RPMI8226 (cell line): ENCODE measurements at regions not wholly inside any gene's neighbourhood (a gene's known extent, or its start where the extent isn't known, plus 50 kb on each side); places are given as distances from the start of the nearest gene placed in this dataset.
"Not testable (repeated sequence)": the region's sequence is repeated elsewhere in the genome, so short reads cannot be mapped to it uniquely, and the experiment has no call there.

Source experiments
- DNase-seq: peaks from one replicate; pipeline ENCODE4 v3.0.0-alpha.2; 2015

- not testable (repeated sequence) for DNase-seq
Measured at GRCh38 chr2:87199228-87199627, 177.6 kb upstream of the PLGLB1 start.

DNA sequence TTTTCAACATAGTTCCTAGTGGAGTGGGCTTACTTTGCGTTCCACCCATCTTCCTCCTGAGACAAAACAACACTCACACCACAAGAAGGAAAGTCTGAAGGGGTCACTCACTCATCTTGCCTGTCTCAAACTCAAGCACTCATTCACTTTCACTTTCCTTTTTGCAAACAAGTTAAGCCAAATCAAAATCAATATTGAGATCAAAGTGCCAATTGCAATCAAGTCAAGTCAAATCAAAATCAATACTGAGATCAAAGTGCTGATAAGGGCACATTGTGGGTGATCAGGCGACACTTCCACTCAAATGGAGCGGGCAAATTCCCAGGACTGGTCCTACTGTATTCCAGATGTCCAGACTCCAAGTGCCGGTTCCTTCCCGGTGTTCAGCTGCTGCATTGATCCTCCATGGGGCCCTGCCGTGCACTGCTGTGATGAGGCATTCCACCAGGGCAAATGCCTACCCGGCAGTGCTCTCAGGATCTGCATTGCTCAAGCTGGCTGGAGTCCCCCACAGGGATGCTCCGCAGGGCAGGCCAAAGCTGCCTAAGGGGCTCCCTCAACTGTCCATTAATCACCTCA is 183.0 kb upstream of the PLGLB1 start:
- not testable (repeated sequence) for DNase-seq

- not testable (repeated sequence) for DNase-seq
Measured at GRCh38 chr2:87212938-87213337, 191.3 kb upstream of the PLGLB1 start.

- not testable (repeated sequence) for DNase-seq
Measured at GRCh38 chr2:87217005-87217404, 195.4 kb upstream of the PLGLB1 start.

GRCh38 chr2:87217741-87218410 is 196.2 kb upstream of the PLGLB1 start:
- not testable (repeated sequence) for DNase-seq

DNA sequence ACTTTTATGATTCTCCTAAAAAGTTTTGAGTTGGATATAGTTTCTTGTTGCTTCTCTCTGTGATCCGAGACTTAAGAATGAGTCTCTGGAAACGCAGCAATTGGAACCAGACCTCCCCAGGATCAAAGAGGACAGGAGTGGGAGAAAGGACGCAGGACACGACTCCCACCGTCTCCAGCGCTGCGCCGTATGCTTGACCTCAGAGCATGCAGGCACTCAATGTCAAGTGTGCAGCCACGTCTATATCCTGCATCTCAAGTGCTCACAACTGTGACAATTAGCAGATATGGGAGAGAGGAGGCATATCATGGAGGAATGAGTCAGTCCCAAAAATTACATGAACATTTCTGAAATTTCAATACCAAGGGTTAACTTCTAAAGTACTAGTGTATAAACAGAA is 199.0 kb upstream of the PLGLB1 start:
- DNase-seq = not testable (repeated sequence)

DNA sequence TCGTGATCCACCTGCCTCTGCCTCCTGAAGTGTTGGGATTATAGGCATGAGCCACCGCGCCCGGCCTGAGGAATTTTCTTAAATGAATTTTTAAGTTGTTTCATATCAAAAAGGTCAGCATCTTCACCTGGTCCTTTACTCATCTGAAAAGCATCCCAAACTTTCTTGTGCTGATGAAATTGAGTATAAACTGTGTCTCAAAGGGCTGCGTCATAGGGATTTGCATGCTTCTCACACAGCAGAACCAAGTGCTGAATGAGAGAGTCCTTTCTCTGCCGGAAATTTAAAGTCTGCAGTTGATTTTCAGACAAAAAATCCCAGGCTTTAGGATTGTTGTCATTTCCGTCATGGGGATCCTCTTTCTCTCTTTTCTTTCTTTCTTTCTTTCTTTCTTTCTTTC is 200.5 kb upstream of the PLGLB1 start:
- DNase-seq = not testable (repeated sequence)

DNA sequence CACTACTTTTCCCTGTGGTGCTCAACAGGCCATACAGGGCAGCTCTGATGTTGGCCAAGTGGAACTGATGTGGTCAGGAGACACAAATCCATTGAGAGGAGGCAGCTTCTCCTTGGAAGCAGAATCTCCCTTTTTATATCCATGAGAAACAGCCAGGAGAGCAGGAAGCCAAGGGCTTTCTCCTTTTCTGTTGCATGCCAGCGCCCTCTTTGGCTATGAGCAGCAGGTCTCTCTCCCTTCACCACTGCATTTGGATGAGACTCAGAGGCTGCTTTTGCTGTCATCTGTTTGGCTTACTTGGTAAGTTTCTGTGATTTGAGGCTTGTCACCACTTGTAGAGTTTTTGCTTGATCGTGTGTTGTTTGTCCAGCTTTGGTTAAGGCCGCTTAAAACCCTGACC is 202.2 kb upstream of the PLGLB1 start:
- not testable (repeated sequence) for DNase-seq

GRCh38 chr2:87229091-87229689 is 207.5 kb upstream of the PLGLB1 start:
- not testable (repeated sequence) for DNase-seq

GRCh38 chr2:87229964-87230363 is 208.3 kb upstream of the PLGLB1 start:
- not testable (repeated sequence) for DNase-seq

GRCh38 chr2:87235333-87235981 is 213.8 kb upstream of the PLGLB1 start:
- DNase-seq = not testable (repeated sequence)

DNA sequence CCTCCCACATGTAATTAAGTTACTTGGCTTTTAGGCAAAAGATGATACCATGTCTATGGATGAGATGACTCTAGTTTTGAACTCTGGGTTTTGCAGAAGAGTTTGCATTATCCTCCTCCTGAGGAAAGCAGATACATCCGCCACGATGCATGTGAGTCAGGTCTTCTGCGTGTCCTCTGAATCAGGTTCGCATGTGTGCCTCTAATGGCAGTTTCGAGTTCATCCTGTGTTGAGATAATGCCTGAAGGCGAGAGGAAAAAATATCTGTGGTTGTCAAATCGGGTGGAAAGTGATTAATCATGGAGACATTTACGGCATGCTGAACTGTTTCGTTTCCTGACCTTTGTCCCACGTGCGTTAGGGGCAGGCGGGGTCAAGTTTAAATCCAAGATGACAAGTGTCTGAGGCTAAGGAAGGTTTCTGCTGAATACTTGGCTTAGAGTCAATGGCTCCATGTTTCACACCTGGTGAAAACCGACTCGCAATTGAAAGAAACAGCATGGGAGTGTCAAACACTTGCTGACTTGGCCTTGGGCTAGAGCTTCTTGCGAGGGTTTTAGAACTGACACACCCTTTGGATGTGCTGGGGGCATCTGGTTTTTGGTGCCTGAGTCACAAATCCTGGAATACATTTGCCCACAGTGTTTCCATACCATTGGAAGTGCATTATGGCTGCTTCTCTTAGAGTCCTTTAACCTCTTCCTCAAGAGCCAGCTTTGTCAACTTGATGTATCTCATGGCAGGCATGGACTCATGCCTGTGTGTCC is 216.1 kb upstream of the PLGLB1 start:
- DNase-seq = peak; percentile 48

DNA sequence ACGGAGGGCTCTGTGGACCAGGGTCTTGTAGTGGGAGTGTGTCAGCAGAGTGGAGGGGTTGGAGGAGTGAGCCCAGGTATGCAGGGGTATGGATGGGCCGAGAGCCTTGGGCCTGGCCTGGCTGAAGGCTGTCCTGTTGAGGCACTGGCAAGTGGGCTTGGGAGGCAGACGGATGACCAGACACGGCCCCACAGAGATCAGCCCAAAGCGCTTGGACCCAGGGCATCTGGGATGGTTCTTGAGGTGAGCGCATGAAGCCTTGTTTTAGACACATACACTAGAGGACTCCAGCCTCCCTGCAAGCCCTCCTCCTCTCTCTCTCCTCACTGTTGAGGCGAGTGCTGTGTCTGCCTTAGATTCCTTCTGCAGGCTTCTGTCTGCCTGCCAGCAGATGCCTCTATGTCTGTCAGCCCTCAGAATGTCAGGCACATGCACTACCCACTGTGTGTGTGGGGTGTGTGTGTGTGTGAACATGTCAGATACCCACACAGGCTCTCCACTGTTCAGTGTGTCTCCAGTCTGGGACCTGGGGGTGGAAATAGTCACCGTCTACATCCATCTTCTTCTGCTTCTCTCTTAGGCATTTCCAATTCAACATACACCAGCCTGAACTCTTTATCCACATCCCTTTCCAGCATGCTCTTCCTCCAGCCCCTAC is 218.0 kb upstream of the PLGLB1 start:
- DNase-seq = not testable (repeated sequence)

DNA sequence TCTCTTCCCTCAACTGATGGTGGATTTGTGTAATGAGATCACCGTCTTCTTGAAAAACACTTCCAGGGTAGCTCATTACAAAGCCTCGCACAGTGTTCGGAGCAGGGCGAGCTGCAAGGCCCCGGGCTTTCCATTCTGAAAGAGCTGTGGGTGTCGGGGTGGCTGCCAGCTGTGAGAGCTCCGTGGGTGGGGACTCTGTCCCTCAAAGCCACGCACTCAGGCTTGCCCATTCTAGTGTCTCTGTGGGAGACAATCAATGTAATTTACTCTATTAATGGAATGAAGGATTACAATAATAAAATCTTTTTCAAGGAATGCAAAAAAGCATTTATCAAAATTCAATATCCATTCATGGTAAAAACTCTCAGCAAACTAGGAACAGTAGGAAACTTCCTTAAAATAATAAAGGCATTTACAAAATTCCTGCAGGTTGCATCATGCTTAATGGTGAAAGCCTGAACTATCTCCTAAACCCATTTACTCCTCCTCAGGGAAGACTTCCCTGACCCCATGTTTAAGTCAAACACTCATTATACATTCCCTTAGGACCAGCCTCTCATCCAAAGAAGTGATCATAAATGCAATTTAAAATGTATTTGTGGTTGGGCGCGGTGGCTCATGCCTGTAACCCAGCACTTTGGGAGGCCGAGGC is 224.5 kb upstream of the PLGLB1 start:
- not testable (repeated sequence) for DNase-seq

DNA sequence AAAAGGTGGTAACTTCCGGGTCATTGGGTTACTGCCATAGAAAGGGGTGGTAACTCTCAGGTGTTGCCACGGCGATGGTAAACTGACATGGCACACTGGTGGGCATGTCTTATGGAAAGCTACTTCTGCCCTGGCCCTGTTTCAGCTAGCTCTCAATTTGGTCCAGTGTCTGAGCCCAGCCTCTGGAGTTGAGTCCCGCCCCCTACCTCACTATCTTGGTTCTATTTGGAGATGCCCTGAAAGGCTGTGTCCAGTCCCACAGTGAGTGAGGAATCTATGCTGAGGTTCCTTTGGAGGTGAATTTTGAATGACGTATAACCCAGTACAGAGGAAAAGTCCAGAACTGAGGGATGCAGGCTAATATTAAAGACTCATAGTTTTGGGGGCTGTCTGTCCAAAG is 230.4 kb upstream of the PLGLB1 start:
- not testable (repeated sequence) for DNase-seq

DNA sequence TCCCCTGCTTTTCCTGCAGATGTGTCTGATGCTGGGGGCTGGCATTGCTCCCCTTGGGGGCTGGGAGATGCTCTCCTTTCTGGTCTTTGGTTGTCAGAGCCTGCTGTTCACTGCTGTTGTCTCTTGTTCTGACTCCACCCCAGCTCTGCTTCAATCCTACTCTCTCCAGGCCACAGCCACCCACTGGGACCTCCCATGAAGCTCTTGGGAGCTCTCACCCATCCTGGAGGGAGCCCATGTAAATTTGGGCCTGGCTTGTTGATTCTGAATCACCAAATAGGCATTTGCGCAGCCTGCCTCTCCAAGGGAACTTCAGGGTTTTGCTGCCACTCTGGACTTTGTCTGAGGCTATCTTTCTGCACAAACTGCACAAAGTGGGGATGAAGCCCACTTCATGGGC is 232.9 kb upstream of the PLGLB1 start:
- not testable (repeated sequence) for DNase-seq

- DNase-seq = not testable (repeated sequence)
Measured at GRCh38 chr2:87255410-87255809, 233.8 kb upstream of the PLGLB1 start.

DNA sequence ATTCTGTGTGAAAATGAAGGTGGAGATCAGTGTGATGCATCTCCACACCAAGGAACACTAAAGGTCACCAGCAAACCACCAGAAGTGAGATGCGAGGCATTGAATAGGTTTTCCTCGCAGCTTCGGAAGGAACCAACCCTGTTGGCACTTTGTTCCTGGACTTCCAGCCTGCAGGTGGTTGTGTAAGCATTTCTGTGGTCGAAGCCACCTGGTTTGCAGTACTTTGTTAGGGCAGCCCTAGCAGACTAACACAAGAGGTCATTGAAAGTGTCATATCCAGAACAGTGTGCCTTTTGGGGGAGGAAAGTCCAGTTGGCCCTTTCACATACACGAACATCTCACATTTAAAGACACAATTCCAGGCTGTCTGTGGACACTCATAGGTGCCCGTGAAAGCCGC is 237.2 kb upstream of the PLGLB1 start:
- not testable (repeated sequence) for DNase-seq

- DNase-seq = not testable (repeated sequence)
Measured at GRCh38 chr2:87262184-87262702, 240.6 kb upstream of the PLGLB1 start.

GRCh38 chr2:87263868-87264518 is 242.3 kb upstream of the PLGLB1 start:
- not testable (repeated sequence) for DNase-seq

DNA sequence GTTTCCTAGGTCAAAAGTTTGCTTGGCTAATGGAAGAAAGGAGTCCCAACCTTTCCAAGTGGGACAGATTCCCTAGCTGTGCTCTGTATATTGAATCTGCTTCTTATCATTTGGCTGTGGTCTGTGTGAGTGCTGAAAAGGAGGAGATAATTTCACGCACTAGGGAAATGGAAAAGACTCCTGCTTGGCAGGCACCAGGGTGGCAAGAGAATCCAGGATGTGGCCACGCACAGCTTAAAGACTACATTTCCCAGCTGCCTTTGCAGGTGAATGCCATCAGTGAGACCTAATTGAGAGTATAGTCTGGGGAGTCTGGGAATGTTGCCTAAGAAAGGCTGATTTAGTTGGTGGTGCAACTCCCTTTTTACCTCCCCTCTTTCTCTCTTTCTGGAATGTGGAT is 253.5 kb upstream of the PLGLB1 start:
- not testable (repeated sequence) for DNase-seq
